ENCODE measurements at regions not wholly inside any gene's neighbourhood (a gene's known extent, or its start where the extent isn't known, plus 50 kb on each side); places are given as distances from the start of the nearest gene placed in this dataset.
A peak's percentile ranks its signal among the peaks of the same experiment; 100 is the strongest.
"Not testable (repeated sequence)": the region's sequence is repeated elsewhere in the genome, so short reads cannot be mapped to it uniquely, and the experiment has no call there.

DNA sequence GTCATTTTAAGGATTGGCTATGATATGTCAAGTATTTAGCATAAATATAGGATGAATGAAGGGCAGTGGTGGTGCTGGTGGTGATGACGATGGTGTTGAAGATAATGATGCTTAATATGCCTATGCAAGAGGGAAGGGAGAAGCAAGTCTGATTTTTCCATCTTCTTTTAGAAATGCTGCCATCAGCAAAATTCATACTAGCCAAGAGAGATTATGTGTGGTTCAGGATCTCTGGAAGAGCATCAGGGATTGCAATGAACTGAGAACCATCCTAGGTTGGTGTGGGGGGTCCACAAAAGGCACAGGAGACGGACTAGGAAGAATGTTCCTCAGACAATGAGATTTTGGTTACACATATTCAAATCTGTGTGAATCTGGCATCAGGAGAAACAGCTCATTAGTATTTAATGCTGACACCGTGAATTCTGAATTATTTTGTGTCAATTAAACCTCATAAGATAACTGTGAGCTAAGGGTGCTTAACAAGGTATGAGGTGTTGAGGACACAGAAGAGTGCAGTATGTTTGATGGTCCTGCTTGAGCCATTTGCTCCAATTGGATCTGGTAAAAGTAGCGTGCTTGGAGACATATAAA, 1120.8 kb upstream of the GOT2 start:
- no peak overlapping the region for H3K4me3 ChIP-seq (ENCODE audit: low read length)
- TF ChIP-seq CTCF (conservative IDR thresholded peaks at IDR 0.05; ENCODE audit: low read length): no peak

GRCh38 chr16:59849716-59850115, 1115.6 kb upstream of the GOT2 start:
- H3K4me3 ChIP-seq (ENCODE audit: low read length): no peak overlapping the region
- DNase-seq (ENCODE audit: low read depth): no peak
- TF ChIP-seq CTCF (conservative IDR thresholded peaks at IDR 0.05; ENCODE audit: low read length): peak; percentile 10

More for the DNA sequence above, 1120.8 kb upstream of the GOT2 start:
- DNase-seq (ENCODE audit: low read depth): no peak

DNA sequence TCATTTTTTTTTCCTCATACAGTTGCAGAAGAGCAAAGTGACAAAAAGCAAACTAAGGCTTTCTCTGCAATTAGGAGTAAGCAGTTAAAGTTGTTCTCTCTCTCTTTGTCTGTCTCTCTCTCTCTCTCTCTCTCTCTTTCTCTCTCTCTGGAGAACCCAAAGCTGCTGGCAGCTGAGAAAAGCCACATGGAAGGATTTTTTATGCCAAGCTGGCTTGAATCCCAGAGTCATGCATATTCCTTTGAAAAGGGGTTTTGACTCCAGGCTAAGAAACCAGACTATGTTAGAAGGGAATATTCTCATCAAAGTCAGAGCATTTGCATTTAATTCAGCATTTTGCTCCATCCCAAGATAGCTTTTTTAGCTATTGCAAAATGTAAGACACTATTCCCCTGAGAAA, 1114.2 kb upstream of the GOT2 start:
- no peak overlapping the region for H3K4me3 ChIP-seq (ENCODE audit: low read length)
- TF ChIP-seq CTCF (conservative IDR thresholded peaks at IDR 0.05; ENCODE audit: low read length): no peak
- DNase-seq (ENCODE audit: low read depth): peak; percentile 49

DNA sequence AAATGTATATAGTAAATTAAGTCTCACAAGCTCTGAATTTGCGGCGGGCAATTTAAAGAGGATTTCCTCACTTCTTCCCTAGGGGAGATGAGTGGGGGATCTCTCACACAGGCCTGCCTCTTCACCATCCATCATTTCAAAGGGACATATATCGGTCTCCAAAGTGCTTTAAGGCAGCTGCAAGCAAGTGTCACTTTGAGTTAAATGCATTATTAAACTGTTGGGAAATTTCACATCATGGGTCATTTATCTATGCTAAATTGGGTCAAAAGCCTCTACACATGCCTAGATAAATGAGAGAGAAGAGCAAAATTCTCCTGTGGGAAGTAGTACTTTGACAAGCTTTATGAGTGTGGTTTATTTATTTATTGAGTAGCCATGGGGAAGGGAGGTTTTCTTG, 1106.1 kb upstream of the GOT2 start:
- no peak overlapping the region for H3K4me3 ChIP-seq (ENCODE audit: low read length)
- TF ChIP-seq CTCF (conservative IDR thresholded peaks at IDR 0.05; ENCODE audit: low read length): no peak
- DNase-seq (ENCODE audit: low read depth): no peak

DNA sequence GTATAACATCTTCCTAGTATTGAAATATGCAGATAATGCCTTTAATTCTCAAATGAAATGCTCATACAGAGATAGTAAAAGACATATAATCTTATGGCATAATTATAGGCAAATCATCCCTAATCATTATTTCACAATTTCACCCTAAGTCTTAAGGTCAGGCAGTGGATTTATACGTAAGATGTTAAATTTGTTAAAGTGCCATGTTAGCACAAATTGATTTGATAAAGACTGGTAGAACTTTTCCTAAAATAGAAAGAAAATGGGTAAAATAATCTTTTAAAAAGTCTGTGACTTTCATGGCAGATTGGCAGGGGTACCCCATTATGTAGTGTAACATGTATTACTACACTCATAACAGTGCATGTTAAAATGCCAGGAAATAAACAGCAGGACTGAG, 1092.7 kb upstream of the GOT2 start:
- no peak for TF ChIP-seq CTCF (conservative IDR thresholded peaks at IDR 0.05; ENCODE audit: low read length)
- H3K4me3 ChIP-seq (ENCODE audit: low read length): no peak overlapping the region
- no peak for DNase-seq (ENCODE audit: low read depth)

DNA sequence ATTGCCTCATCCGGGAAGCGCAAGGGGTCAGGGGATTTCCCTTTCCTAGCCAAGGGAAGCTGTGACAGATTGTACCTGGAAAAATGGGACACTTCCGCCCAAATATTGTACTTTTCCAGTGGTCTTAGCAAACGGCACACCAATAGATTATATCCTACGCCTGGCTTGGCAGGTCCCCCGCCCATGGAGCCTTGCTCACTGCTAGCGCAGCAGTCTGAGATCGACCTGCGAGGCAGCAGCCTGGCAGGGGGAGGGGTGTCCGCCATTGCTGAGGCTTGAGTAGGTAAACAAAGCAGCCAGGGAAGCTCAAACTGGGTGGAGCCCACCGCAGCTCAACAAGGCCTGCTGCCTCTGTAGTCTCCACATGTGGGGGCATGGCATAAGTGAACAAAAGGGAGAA, 1075.4 kb upstream of the GOT2 start:
- not testable (repeated sequence) for H3K4me3 ChIP-seq (ENCODE audit: low read length); DNase-seq (ENCODE audit: low read depth)

DNA sequence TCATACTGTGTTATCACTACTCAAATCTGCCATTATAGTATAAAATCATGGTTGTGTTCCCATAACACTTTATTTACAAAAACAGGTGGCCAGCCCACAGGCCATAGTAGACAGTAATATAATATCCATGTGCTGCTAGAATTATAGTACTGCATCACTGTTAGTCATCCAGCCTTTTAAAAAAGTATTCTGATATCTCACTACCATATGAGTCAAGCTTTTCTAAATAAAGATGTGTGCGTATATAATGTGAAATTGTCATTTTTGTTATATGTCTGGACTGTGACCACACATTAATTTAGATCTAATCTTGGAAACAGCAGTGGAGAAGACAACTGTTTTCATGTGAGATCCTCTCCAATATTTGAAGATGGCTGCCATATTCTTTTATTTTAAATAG, 1049.1 kb upstream of the GOT2 start:
- peak; percentile 15 for DNase-seq (ENCODE audit: low read depth)
- TF ChIP-seq CTCF (conservative IDR thresholded peaks at IDR 0.05; ENCODE audit: low read length): no peak
- H3K4me3 ChIP-seq (ENCODE audit: low read length): no peak overlapping the region

- no peak for DNase-seq (ENCODE audit: low read depth)
- TF ChIP-seq CTCF (conservative IDR thresholded peaks at IDR 0.05; ENCODE audit: low read length): no peak
- H3K4me3 ChIP-seq (ENCODE audit: low read length): no peak overlapping the region
Observed at GRCh38 chr16:59773330-59773729, 1039.2 kb upstream of the GOT2 start.

All from AG10803 (cell line).